EH (cell line): ENCODE measurements at regions not wholly inside any gene's neighbourhood (a gene's known extent, or its start where the extent isn't known, plus 50 kb on each side); places are given as distances from the start of the nearest gene placed in this dataset.

ENCODE experiments used
- DNase-seq: peaks from one replicate; pipeline ENCODE4 v3.0.0-alpha.2; 2015; ENCODE audit warnings: low read depth

DNA sequence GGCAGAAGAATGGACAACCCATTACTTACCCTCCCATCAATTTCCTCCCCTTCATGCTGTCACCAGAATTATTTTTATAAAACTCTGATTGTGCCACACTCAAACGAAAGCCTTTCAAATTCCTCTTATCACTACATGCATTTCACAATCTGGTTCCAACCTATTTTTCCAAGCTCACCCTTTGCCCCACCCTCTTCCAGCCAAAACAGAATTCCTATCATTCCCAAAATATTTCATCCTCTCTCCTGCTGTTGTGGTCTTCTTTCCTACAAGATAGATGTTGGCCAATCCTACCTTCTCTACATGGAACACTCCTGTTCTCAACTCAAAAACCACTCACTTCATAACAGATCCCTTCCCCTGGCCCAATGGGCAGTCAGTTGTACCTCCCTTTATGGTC is 111.5 kb downstream of the ELAPOR2 start:
- peak; percentile 9 for DNase-seq

DNA sequence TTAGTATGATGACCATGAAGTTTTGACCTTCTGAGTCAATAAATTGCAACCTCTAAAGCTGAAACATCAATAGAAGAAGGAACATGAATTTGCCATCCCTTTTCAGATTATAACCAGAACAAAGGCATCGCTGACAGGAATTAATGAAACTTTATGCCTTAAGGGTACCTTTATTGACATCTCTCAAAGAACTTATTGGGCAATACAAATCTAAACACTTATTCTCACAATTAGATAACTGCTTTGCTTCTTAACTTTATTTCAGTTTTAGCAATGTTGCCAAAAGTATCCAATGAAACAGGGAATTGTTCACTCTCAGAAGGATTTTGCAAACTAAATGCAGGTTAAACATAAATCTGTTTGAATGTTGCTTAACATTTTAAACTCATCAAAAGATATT is 116.0 kb downstream of the ELAPOR2 start:
- no peak for DNase-seq

DNA sequence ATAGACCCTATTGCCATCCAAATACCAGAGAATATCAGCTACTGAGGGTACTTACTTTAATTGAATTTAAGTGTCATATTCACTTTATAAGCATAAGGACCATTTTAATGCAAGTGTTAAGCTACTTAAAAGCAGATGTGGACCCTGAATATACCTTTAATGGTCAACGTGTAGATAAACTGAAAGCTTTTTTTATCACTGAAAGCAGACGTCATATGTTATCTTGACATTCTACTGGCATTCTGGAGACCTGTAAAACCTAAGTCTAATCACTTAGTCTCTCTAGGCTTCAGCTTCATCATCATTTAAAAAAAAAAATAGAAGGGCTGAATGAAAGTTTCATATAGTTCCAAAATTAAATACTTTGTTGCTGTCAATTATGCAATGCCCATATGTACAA is 116.5 kb downstream of the ELAPOR2 start:
- no peak for DNase-seq

DNA sequence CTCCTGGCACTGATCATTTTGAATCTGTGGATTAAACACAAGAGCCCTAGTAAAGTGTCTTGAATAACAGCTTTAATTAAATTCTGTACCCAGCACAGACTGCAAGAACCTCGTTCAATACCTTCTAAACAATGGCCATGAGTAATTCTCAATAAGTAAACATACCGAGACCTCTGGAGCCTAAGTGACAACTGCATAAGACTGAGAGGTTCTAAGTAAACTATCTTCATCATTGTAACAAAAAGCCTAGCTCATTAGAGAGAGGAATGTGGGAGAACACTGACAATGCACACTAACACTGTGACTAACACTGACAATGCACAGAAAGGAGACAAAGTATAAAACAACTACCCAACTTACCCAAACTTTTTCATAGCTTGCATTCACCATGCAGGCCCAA is 117.4 kb downstream of the ELAPOR2 start:
- DNase-seq: peak; percentile 15

DNA sequence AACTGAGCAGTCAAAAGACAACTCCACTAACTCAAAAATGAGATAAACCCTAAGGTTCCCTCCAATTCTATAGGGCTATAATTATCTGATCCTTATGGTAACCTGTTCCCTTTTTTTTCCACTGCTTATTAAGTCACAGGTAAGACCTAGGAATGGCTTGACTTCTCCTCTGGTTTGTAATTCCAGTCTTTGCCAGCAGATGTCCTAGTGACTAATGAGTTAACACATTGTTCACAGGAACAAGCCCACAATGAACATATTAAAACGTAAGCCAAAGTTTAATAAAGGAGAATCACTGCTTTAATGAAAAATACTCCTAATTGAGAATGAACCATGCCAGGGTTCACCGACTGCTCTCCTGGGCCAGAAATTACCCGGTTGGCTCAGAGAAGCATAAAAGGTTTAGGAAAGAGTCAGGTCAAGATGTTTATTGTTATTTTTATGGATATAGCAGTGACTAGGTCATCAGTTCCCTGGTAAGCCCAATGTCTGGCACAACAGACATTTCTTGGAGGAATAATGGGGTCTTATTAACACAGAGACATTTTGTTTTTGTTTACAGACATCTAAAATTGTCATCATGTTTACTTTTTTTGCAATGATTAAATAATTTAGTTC is 120.1 kb downstream of the ELAPOR2 start:
- peak; percentile 59 for DNase-seq

DNA sequence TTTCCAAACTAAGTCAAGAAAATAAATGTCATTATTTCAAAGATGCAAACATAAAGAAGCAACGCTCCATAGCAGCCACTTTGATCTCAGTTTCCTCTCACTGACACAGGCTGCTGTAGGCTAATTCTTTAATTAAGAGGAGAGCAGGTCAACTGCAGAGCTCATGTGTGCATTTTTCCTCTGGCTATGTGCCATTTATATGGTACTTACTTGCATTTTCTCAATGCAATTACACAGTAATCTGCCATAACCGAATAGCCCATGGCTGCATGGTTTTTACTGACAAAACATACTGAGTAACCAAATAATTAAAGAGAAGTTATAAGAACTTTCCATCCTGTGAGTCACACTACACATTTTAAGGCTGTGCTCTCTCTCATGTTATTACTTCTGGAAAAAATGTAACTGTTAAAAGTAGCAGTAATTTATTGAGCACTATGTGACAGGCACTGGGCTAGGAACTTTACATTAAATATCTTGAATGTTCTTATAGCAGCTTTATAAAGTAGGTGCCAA is 122.0 kb downstream of the ELAPOR2 start:
- DNase-seq: peak; percentile 19

DNA sequence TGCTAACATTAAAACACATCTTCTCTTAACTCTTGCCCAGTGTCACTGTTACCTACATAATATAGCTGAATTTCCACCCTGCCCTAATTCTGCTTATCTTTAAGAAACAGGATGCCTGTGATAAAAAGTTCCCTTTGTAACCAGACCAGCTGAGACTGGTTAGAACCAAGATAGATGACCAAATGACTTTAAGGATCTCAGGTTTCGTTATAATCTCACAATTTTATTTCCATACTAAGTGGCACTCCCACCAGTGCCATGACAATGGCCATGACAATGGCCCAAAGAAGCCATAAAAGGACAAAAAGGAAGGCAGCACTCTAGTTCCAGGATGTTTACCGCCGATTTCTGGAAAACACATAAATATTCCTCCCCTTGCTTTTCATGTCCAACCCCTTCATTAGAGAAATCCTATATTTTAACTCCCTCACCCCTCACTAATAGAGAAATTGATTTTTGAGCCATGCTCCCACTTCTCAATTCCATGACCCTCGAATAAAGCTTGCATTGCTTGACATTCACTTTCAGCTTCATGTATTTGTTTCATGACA is 126.1 kb downstream of the ELAPOR2 start:
- no peak for DNase-seq

DNA sequence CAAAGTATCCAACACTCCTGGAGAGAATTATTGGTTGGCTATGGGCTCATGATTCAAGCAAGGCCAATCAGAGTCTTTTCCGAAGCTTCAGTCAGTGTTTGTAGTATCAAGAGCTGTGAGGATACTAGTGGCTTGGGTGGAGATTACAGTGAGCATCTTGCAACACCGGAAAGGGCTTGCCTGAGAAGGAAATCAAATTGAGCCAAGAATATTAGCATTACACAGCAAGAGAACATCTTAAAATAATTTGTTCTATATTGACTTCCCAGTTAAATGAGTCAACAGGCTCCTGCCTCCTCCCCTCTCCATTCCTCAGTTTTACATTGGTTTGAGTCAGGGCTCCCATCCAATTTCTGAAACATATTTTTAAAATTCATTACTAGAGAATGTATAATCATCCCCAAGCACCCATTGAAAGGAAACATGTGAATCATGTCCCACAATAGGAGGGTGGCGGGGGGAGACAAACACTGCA is 127.4 kb downstream of the ELAPOR2 start:
- DNase-seq: peak; percentile 88

DNA sequence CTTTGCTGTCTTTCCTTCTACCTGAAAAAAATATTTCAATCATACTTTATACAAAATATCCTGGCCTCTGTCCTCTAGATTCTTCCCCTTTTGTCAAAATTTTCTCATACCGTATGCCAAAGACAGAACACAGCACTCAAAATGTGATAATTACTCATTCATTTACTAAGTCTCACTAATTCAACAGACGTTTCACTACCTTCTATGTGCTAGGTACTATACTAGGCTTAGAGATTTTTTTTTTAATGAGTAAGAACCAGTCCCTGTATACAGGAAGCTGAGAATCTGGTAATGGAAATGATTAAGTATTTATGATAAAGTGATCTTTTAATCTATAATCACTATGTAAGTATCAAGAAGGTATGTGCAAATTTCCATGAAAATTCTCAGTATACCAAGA is 128.0 kb downstream of the ELAPOR2 start:
- no peak for DNase-seq

DNA sequence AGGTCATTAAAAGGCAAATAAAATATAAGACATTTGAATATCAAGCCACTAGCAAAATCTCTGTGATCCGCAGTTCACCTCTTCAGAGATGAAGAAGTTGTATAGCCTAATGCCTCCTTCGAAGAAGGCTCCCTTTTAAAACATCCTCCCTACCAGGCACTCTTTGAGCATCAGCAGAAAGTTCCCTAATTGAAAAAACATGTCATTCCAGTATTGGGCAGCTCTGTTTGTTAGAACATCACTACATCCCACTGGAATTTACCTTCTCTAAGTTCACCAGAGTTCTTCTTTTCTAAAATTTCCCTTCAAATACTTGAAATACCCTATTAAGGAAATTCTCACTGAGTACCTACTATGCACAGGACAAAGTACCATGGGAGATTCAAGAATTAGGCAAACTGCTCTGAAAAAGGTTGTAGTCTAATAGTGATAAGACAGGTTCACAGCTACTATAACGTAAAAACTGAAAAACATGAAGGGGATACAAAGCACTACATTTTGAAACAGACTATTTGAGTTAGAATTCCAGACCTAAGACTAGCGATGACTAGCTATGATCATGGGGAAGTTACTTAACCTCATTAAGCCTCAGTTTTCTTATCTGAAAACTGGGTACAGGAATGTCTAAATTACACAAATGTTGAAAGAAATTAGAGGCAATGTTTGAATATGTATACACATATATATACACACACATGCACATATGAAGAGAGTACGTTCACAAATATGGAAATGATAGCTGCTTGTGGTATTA is 128.7 kb downstream of the ELAPOR2 start:
- DNase-seq: no peak

DNA sequence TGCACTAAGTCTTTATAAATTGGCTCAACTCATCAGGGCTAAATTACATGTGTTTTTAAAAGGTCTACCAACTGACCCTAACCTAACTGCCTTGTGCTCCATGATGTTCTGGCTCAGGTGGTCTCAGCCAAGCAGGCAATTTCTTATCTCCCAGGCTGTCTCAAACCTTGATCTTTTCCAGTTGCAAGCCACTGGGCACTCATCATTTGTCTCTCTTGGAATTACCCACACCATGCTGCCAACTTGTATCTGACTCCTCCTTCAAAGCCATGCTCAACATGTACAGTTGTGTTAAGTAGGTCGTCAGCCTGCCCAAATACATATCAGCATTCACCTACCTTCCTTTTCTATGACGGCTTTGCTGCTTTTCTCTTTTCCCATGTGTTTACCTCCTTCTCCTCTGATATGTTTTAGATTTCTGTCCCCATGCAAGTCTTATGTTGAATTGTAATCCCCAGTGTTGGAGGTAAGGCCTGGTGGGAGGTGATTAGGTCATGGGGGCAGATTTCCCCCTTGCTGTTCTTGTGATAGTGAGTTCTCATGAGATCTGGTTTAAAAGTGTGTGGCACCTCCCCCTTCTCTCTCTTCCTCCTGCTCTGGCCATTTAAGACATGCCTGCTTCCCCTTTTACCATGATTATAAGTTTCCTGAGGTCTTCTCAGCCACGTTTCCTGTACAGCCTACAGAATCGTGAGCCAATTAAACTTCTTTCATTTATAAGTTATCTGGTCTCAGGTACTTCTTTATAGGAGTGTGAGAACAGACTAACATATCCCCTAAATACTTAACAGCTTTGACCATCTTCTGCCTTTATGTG is 130.0 kb downstream of the ELAPOR2 start:
- no peak for DNase-seq

DNA sequence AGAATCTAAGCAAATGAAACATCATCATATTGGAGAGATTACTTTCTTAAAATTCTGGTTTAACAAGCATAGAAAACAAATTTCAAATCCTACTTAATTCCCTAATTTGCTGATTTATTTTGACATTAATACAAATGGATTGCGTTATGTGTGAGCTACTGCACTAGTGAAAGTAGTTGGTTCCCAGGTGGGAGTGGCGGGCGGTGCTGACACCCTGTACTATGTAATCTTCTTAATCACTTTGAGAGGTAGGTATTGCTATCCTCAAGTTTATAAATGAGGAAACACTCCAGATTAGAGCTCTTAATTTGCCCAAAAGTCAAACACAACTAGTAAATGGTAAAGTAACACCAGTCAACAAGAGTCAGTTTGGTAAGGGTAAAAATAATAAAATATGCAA is 131.1 kb downstream of the ELAPOR2 start:
- no peak for DNase-seq

DNA sequence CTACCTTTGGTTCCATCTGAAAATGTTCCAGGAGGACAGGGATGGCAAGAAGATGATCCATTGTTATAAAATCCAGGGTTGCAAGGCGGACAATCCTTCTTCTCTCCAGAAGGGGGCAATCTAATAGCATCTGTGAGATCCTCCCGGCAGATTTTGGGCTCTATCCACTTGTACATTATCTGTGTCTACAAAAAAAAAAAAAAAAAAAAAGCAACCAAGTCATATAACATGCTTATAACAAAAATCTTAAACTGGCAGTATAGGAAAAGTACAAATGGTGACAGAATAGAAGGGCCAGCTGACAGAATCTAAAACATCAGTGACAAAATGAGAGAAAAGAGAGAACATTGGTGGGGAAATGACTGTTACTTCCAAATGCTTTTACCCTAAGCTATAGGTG is 132.7 kb downstream of the ELAPOR2 start:
- DNase-seq: peak; percentile 58

DNA sequence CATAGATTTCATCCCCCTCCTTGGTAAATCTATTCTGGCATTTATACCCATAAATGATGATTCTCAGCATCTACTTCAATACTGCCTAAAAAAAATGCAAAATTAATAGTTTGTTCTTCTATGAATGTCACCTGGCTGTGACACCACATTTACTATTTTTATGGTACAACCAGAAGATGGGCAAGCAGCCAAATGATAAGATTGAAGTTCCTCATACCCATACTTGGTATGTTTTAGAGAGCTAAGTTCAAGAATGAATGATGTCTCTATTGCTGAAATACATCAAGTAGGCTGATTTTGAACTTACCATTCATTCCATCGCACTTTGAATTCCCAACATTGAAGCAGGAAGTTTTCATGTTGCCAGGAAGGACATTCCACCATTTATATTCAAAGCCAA is 134.2 kb downstream of the ELAPOR2 start:
- no peak for DNase-seq

DNA sequence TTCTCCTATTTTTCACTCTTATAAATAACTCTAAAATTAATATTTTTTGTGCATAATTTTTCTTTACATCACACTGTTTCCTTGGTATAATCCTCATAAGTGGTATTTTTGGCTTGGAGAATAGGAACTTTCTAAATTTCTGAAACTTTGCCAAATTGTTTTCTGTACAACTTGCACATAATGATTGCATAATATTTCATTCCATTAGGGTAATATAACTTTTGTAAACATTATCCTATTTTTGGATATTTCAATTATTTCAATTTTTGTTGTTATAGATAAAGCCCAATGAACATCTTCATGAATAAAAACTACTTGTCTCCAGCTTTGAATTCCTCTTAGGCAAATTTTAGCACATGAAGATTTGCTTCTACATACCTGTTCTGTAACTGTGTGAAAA is 135.9 kb downstream of the ELAPOR2 start:
- no peak for DNase-seq

DNA sequence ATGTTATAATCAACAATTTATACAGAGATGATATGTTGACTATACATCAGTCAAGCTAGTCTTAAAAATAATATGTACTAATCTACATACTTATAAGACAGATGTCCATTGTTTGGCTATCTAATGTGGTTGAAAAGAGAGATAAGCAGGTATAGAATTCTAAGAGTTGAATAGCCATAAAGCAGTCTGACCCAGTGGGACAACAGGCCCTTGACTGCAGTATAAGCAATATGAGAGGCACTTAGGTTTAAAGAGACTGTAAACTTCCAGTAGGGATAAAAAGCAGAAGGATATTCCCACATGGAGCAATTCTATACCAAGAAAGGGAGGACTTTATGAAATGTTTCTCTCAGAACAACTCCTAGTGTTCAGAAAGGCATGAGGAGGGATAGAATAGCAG is 139.3 kb downstream of the ELAPOR2 start:
- no peak for DNase-seq

DNA sequence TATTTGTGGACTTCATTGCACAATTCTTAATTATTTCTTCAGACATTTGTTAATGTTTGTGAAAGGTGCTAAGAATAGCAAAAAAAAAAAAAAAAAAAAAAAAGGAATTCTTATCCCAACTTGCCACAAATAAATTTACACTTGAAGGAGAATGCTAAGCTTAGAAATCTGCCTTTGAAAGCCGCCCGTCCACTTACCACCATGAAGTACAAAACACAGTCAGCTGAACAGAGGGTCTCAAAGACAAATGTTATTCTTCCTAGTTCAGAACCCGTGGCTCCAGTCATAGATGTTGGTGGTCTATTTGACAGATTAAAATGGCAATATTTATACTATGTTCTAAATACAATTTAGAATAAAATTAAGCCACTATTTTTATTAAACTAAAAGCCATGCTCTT is 141.2 kb downstream of the ELAPOR2 start:
- no peak for DNase-seq

DNA sequence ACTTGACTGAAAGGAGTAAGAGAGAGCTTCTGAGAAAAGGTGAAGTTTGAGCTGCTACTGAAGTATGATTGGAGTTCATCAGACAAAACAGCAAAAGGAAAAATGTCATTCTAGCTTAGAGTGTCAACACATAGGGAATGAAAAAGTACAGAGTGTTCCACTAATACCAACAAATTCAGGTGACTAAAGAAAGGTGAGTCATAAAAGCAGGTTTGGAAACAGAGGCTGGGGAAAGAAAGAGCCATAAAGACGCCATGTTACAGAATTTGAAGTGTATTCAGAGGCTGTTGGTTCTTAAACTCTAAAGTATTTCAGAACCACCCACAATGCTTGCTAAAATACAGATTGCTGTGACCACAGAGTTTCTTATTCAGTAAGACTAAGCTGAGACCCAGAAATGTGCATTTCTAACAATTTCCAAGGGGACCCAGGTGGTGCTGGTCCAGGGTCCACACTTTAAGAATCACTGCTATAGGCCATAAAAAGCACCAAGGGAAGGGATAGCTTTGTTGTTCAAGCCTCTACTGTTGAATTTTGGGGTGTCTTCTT is 143.1 kb downstream of the ELAPOR2 start:
- DNase-seq: no peak

DNA sequence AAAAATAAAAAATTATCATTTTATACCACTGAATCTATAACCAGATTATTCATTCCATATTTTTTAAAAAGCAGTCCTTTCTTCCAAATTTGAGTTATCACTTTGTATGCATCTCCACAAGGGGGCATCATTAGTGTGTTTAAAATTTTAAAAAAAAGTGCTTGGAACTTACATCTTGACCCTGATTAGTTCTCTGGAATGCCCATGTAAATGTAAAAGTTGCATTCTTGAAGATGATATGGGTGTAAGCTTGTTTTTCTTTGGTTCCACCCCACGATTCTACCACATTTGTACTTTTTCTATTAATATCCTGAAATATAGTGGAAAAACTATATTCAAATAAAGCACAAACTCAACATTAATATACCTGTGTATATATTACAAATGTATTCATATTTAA is 144.9 kb downstream of the ELAPOR2 start:
- peak; percentile 25 for DNase-seq
